Activated T-cell treated with anti-CD3 and anti-CD28 coated beads, Interleukin-2, amount 50 U/mL, for 24 hours (primary cell): ENCODE measurements at regions not wholly inside any gene's neighbourhood (a gene's known extent, or its start where the extent isn't known, plus 50 kb on each side); places are given as distances from the start of the nearest gene placed in this dataset.
"Not testable (repeated sequence)": the region's sequence is repeated elsewhere in the genome, so short reads cannot be mapped to it uniquely, and the experiment has no call there.

ENCODE experiments used
- DNase-seq: peaks from one replicate; pipeline ENCODE4 v3.0.0-alpha.2; 2020
- H3K27ac Mint-ChIP-seq: 2 replicates; pipeline ENCODE4 v1.8.0; 2020; ENCODE audit warnings: mild to moderate bottlenecking, mixed read lengths
- H3K27me3 Mint-ChIP-seq: 2 replicates; pipeline ENCODE4 v1.8.0; 2020; ENCODE audit warnings: mixed read lengths
- H3K36me3 Mint-ChIP-seq: 2 replicates; pipeline ENCODE4 v1.8.0; 2020; ENCODE audit warnings: low read depth, mixed read lengths
- H3K4me1 Mint-ChIP-seq: 2 replicates; pipeline ENCODE4 v1.8.0; 2020; ENCODE audit warnings: low read depth, mixed read lengths
- H3K4me3 Mint-ChIP-seq: 2 replicates; pipeline ENCODE4 v1.8.0; 2020; ENCODE audit warnings: mild to moderate bottlenecking, moderate library complexity, mixed read lengths
- H3K9me3 Mint-ChIP-seq: 2 replicates; pipeline ENCODE4 v1.8.0; 2020; ENCODE audit warnings: mixed read lengths

- Mint-ChIP-seq H3K27me3 (no peaks in the 10 kb centered on the region), H3K4me3 (no peak overlapping the region), H3K27ac (no peak overlapping the region)
These were observed 931.7 kb upstream of the CELF4 start for GRCh38 chr18:38497266-38497665.

GRCh38 chr18:38496222-38496793 is 930.7 kb upstream of the CELF4 start:
- H3K27ac Mint-ChIP-seq = no peak overlapping the region
- no peak overlapping the region for H3K4me3 Mint-ChIP-seq
- DNase-seq = no peak
- no peaks in the 10 kb centered on the region for H3K36me3 Mint-ChIP-seq
- no peaks in the 10 kb centered on the region for H3K27me3 Mint-ChIP-seq
- H3K4me1 Mint-ChIP-seq = peaks cover 13% of the 10 kb centered on the region
- H3K9me3 Mint-ChIP-seq = peaks cover 14% of the 10 kb centered on the region

More at GRCh38 chr18:38497266-38497665, 931.7 kb upstream of the CELF4 start:
- DNase-seq = no peak
- peaks cover 13% of the 10 kb centered on the region for H3K4me1 Mint-ChIP-seq
- H3K36me3 Mint-ChIP-seq = no peaks in the 10 kb centered on the region
- peaks cover 16% of the 10 kb centered on the region for H3K9me3 Mint-ChIP-seq

GRCh38 chr18:38494065-38494464 is 928.5 kb upstream of the CELF4 start:
- H3K4me1 Mint-ChIP-seq = peaks cover 13% of the 10 kb centered on the region
- H3K27ac Mint-ChIP-seq = no peak overlapping the region
- H3K9me3 Mint-ChIP-seq = peaks cover 9% of the 10 kb centered on the region
- H3K4me3 Mint-ChIP-seq = no peak overlapping the region
- DNase-seq = no peak
- H3K36me3 Mint-ChIP-seq = no peaks in the 10 kb centered on the region
- no peaks in the 10 kb centered on the region for H3K27me3 Mint-ChIP-seq

GRCh38 chr18:38491195-38491594 is 925.6 kb upstream of the CELF4 start:
- Mint-ChIP-seq H3K4me1 (peaks cover 9% of the 10 kb centered on the region), H3K27ac (no peak overlapping the region), H3K36me3 (no peaks in the 10 kb centered on the region), H3K9me3 (peaks cover 4% of the 10 kb centered on the region), H3K4me3 (no peak overlapping the region), H3K27me3 (no peaks in the 10 kb centered on the region)
- DNase-seq = no peak

- not testable (repeated sequence) for H3K4me1 Mint-ChIP-seq, H3K36me3 Mint-ChIP-seq, H3K27me3 Mint-ChIP-seq, H3K4me3 Mint-ChIP-seq, DNase-seq, H3K27ac Mint-ChIP-seq, H3K9me3 Mint-ChIP-seq
These were observed 924.1 kb upstream of the CELF4 start for GRCh38 chr18:38489721-38490120.

- Mint-ChIP-seq H3K27me3 (no peaks in the 10 kb centered on the region), H3K36me3 (no peaks in the 10 kb centered on the region), H3K9me3 (peaks cover under 1% of the 10 kb centered on the region), H3K27ac (no peak overlapping the region), H3K4me1 (no peaks in the 10 kb centered on the region), H3K4me3 (no peak overlapping the region)
- no peak for DNase-seq
These were observed 921.9 kb upstream of the CELF4 start for GRCh38 chr18:38487521-38487920.

- Mint-ChIP-seq H3K4me3 (no peak overlapping the region), H3K9me3 (peaks cover 11% of the 10 kb centered on the region), H3K4me1 (no peaks in the 10 kb centered on the region), H3K27ac (no peak overlapping the region), H3K27me3 (no peaks in the 10 kb centered on the region), H3K36me3 (no peaks in the 10 kb centered on the region)
- DNase-seq = no peak
These were observed 917.7 kb upstream of the CELF4 start for GRCh38 chr18:38483326-38483725.

GRCh38 chr18:38481576-38481975 is 916.0 kb upstream of the CELF4 start:
- Mint-ChIP-seq H3K4me1 (no peaks in the 10 kb centered on the region), H3K27me3 (no peaks in the 10 kb centered on the region), H3K36me3 (no peaks in the 10 kb centered on the region), H3K4me3 (no peak overlapping the region), H3K27ac (no peak overlapping the region), H3K9me3 (peaks cover 12% of the 10 kb centered on the region)
- DNase-seq = no peak

GRCh38 chr18:38475686-38476085 is 910.1 kb upstream of the CELF4 start:
- Mint-ChIP-seq H3K27me3 (no peaks in the 10 kb centered on the region), H3K36me3 (no peaks in the 10 kb centered on the region), H3K4me1 (no peaks in the 10 kb centered on the region), H3K4me3 (no peak overlapping the region), H3K27ac (no peak overlapping the region), H3K9me3 (peaks cover 16% of the 10 kb centered on the region)
- no peak for DNase-seq

- no peaks in the 10 kb centered on the region for H3K4me1 Mint-ChIP-seq
- no peaks in the 10 kb centered on the region for H3K27me3 Mint-ChIP-seq
- no peak overlapping the region for H3K4me3 Mint-ChIP-seq
- H3K36me3 Mint-ChIP-seq = no peaks in the 10 kb centered on the region
- no peak for DNase-seq
- H3K27ac Mint-ChIP-seq = no peak overlapping the region
- peaks cover 10% of the 10 kb centered on the region for H3K9me3 Mint-ChIP-seq
These were observed 907.9 kb upstream of the CELF4 start for GRCh38 chr18:38473535-38473934.

- Mint-ChIP-seq H3K4me3 (no peak overlapping the region), H3K4me1 (no peaks in the 10 kb centered on the region), H3K27me3 (no peaks in the 10 kb centered on the region), H3K36me3 (no peaks in the 10 kb centered on the region), H3K27ac (no peak overlapping the region), H3K9me3 (peaks cover 9% of the 10 kb centered on the region)
- DNase-seq = no peak
These were observed 904.8 kb upstream of the CELF4 start for GRCh38 chr18:38470421-38470820.

- H3K36me3 Mint-ChIP-seq = no peaks in the 10 kb centered on the region
- peaks cover 15% of the 10 kb centered on the region for H3K9me3 Mint-ChIP-seq
- H3K27ac Mint-ChIP-seq = no peak overlapping the region
- DNase-seq = no peak
- no peaks in the 10 kb centered on the region for H3K27me3 Mint-ChIP-seq
- H3K4me3 Mint-ChIP-seq = no peak overlapping the region
- peaks cover 2% of the 10 kb centered on the region for H3K4me1 Mint-ChIP-seq
These were observed 900.8 kb upstream of the CELF4 start for GRCh38 chr18:38466426-38466825.

- H3K27ac Mint-ChIP-seq = no peak overlapping the region
- H3K4me1 Mint-ChIP-seq = peaks cover 2% of the 10 kb centered on the region
- no peak for DNase-seq
- H3K9me3 Mint-ChIP-seq = peaks cover 17% of the 10 kb centered on the region
- H3K36me3 Mint-ChIP-seq = no peaks in the 10 kb centered on the region
- H3K27me3 Mint-ChIP-seq = no peaks in the 10 kb centered on the region
- no peak overlapping the region for H3K4me3 Mint-ChIP-seq
These were observed 898.4 kb upstream of the CELF4 start for GRCh38 chr18:38464024-38464423.

GRCh38 chr18:38460657-38461056 is 895.1 kb upstream of the CELF4 start:
- Mint-ChIP-seq H3K27me3 (no peaks in the 10 kb centered on the region), H3K4me3 (no peak overlapping the region), H3K9me3 (peaks cover 24% of the 10 kb centered on the region), H3K36me3 (no peaks in the 10 kb centered on the region), H3K4me1 (peaks cover 2% of the 10 kb centered on the region), H3K27ac (no peak overlapping the region)
- no peak for DNase-seq

GRCh38 chr18:38459131-38459994 is 893.8 kb upstream of the CELF4 start:
- Mint-ChIP-seq H3K9me3 (peaks cover 14% of the 10 kb centered on the region), H3K27ac (no peak overlapping the region), H3K4me3 (no peak overlapping the region), H3K4me1 (peaks cover under 1% of the 10 kb centered on the region), H3K36me3 (no peaks in the 10 kb centered on the region), H3K27me3 (no peaks in the 10 kb centered on the region)
- DNase-seq = no peak
